GM10248 (cell line): ENCODE measurements at regions not wholly inside any gene's neighbourhood (a gene's known extent, or its start where the extent isn't known, plus 50 kb on each side); places are given as distances from the start of the nearest gene placed in this dataset.

ENCODE experiments used
- CTCF ChIA-PET: fragments of 300-600 bp; sonication (Branson Sonifier 250); formaldehyde crosslinking; extraction: SDS; loops from one replicate; lab custom pipeline; 2021; ENCODE audit warnings: antibody characterized with exemption; lab: Yijun Ruan, JAX
- POLR2A ChIA-PET: fragments of 350-650 bp; sonication (Branson Sonifier 250); formaldehyde crosslinking; extraction: SDS; loops from one replicate; lab custom pipeline; 2020; ENCODE audit warnings: antibody characterized with exemption; lab: Yijun Ruan, JAX
- DNase-seq: peaks from one replicate; pipeline ENCODE4 v3.0.0; 2012; ENCODE audit errors: extremely low spot score
- CTCF ChIP-seq: IDR thresholded peaks from 2 replicates; pipeline ENCODE4 v1.5.1; 2012; ENCODE audit warnings: mild to moderate bottlenecking, low read depth; ENCODE audit errors: extremely low read depth, missing control alignments, control extremely low read depth

- ChIA-PET POLR2A (no interaction called here), CTCF (no interaction called here)
- no peak for TF ChIP-seq CTCF
- DNase-seq, result no peak
Measured at GRCh38 chr2:215695861-215696260, 260.0 kb upstream of the FN1 start.

DNA sequence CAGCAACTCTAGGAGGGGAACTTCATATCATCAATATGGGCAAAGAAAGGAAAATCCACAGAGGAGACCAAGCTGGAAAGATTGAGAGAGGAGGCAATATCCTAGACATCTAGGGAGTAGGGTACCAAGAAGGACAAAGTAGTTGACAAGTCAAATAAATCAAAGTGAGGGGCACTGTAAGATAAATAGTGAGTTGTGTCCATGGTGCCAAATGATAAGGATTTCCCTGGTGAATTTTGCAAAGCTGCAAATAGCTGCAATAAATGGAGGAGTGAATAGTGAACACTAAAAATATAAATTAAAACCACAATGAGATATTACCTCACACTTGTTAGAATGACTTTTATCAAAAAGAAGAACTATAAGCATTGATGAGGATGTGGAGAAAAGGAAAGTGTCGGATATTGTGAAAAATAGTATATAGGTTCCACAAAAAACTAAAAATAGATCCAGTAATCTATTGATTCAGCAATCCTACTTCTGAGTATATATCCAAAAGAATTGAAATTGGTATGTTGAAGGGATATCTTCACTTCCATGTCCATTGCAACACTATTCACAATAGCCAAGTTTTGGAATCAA lies 258.2 kb upstream of the FN1 start:
- POLR2A ChIA-PET, result no interaction called here
- DNase-seq, result no peak
- CTCF ChIA-PET, result no interaction called here
- TF ChIP-seq CTCF, result no peak

GRCh38 chr2:215693193-215693998 lies 257.5 kb upstream of the FN1 start:
- no peak for TF ChIP-seq CTCF
- no peak for DNase-seq
- ChIA-PET CTCF (interaction anchor here (1.3 to 1.4 kb wide), 2 partner anchors 9 to 18 kb away, joined by 3 to 4 read pairs; no protein-coding TSS in a partner anchor), POLR2A (no interaction called here)

DNA sequence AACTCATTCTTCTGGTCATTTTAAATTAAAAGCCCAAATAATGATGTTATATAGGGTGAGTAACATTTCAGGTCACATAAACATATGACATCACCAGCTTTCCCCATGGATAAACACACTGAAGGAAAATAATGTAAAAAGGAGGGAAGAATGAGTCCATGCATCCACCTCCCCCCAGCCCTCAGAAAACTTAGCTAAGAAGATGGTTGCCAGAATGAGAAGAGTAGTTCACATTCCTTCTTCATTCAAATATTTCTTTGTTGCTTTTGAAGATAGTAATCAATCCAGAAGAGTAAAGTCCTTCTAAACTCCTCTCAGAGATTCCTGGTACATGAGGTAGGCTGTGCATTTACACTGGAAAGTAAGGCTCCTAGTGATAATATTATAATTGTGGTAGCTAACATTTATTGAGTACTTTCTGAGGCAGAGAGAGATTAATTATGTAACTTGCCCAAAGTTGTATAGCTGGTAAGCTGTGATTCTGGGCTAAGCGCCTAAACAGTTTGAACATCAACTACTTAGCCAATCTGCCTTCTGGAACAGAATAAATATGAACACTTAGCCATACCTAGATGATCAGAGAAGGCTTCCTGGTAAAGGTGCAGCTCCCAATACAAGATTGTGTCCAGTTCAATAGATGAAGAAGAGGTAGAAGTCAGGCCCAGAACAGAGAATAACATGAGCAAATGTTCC lies 256.7 kb upstream of the FN1 start:
- no peak for DNase-seq
- POLR2A ChIA-PET, result no interaction called here
- CTCF ChIA-PET, result interaction anchor here (1.3 to 1.4 kb wide), 2 partner anchors 10 to 17 kb away, joined by 3 to 4 read pairs; no protein-coding TSS in a partner anchor
- TF ChIP-seq CTCF, result no peak

GRCh38 chr2:215691346-215691745 lies 255.5 kb upstream of the FN1 start:
- CTCF ChIA-PET, result no interaction called here
- DNase-seq, result no peak
- TF ChIP-seq CTCF, result no peak
- POLR2A ChIA-PET, result no interaction called here
